ENCODE measurements at regions not wholly inside any gene's neighbourhood (a gene's known extent, or its start where the extent isn't known, plus 50 kb on each side); places are given as distances from the start of the nearest gene placed in this dataset.

DNA sequence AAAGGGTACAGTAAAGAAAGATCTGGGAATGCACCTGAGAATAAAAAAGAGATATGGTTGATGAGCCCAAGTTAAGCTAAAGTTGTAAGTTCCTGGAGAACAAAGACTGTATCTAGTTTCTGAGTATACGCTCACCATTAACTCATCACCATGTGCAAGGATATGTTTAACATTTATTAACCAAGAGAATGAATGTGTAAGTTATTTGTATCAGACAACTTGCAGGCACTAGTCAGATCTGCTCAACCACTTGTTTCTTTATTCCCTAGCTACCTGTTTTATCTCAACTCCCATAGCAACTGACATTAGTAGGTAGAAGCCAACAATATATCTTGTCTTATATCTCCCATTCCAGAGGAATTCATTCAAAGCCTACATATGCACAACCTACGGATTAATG lies 74.9 kb upstream of the KCNA4 start:
- no peak for TF ChIP-seq ESRRG (CRISPR knock-in tag; IDR thresholded peaks at IDR 0.05)
- TF ChIP-seq RARB (CRISPR knock-in tag; IDR thresholded peaks at IDR 0.05): no peak
- no peak for TF ChIP-seq ARNTL (CRISPR knock-in tag; IDR thresholded peaks at IDR 0.05; ENCODE audit: borderline replicate concordance, low read depth)
- TF ChIP-seq, protein P1, sequence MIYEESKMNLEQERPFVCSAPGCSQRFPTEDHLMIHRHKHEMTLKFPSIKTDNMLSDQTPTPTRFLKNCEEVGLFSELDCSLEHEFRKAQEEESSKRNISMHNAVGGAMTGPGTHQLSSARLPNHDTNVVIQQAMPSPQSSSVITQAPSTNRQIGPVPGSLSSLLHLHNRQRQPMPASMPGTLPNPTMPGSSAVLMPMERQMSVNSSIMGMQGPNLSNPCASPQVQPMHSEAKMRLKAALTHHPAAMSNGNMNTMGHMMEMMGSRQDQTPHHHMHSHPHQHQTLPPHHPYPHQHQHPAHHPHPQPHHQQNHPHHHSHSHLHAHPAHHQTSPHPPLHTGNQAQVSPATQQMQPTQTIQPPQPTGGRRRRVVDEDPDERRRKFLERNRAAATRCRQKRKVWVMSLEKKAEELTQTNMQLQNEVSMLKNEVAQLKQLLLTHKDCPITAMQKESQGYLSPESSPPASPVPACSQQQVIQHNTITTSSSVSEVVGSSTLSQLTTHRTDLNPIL (CRISPR knock-in tag; IDR thresholded peaks at IDR 0.05; ENCODE audit: low read depth): no peak
- no peak for TF ChIP-seq ZFP30 (CRISPR knock-in tag; IDR thresholded peaks at IDR 0.05)
- TF ChIP-seq ZNF70 (CRISPR knock-in tag; IDR thresholded peaks at IDR 0.05): no peak
- TF ChIP-seq, protein P2, sequence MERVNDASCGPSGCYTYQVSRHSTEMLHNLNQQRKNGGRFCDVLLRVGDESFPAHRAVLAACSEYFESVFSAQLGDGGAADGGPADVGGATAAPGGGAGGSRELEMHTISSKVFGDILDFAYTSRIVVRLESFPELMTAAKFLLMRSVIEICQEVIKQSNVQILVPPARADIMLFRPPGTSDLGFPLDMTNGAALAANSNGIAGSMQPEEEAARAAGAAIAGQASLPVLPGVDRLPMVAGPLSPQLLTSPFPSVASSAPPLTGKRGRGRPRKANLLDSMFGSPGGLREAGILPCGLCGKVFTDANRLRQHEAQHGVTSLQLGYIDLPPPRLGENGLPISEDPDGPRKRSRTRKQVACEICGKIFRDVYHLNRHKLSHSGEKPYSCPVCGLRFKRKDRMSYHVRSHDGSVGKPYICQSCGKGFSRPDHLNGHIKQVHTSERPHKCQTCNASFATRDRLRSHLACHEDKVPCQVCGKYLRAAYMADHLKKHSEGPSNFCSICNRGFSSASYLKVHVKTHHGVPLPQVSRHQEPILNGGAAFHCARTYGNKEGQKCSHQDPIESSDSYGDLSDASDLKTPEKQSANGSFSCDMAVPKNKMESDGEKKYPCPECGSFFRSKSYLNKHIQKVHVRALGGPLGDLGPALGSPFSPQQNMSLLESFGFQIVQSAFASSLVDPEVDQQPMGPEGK (CRISPR knock-in tag; IDR thresholded peaks at IDR 0.05; ENCODE audit: borderline replicate concordance): no peak
- TF ChIP-seq, protein P3, sequence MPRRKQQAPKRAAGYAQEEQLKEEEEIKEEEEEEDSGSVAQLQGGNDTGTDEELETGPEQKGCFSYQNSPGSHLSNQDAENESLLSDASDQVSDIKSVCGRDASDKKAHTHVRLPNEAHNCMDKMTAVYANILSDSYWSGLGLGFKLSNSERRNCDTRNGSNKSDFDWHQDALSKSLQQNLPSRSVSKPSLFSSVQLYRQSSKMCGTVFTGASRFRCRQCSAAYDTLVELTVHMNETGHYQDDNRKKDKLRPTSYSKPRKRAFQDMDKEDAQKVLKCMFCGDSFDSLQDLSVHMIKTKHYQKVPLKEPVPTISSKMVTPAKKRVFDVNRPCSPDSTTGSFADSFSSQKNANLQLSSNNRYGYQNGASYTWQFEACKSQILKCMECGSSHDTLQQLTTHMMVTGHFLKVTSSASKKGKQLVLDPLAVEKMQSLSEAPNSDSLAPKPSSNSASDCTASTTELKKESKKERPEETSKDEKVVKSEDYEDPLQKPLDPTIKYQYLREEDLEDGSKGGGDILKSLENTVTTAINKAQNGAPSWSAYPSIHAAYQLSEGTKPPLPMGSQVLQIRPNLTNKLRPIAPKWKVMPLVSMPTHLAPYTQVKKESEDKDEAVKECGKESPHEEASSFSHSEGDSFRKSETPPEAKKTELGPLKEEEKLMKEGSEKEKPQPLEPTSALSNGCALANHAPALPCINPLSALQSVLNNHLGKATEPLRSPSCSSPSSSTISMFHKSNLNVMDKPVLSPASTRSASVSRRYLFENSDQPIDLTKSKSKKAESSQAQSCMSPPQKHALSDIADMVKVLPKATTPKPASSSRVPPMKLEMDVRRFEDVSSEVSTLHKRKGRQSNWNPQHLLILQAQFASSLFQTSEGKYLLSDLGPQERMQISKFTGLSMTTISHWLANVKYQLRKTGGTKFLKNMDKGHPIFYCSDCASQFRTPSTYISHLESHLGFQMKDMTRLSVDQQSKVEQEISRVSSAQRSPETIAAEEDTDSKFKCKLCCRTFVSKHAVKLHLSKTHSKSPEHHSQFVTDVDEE (CRISPR knock-in tag; IDR thresholded peaks at IDR 0.05): no peak

Data from SK-N-SH treated with all-trans-retinoic acid at 6 μM for 48 hours (cell line).